Thoracic aorta (tissue), 2 donors: ENCODE measurements at regions not wholly inside any gene's neighbourhood (a gene's known extent, or its start where the extent isn't known, plus 50 kb on each side); places are given as distances from the start of the nearest gene placed in this dataset.

Experiments used
- ATAC-seq: fragments of 150-250 bp; one replicate; pipeline ENCODE4 v1.8.0; 2017; ENCODE audit warnings: low read depth; ENCODE audit not compliant: insufficient number of reproducible peaks, low FRiP score
- DNase-seq: peaks from one replicate; pipeline ENCODE4 v3.0.0-alpha.2; 2020; ENCODE audit warnings: low spot score
- H3K27ac ChIP-seq, 2 donors: fragments of 200-600 bp; sonication (generic); 1 replicate in 1 of 2; 2 replicates in 1 of 2; pipeline ENCODE4 v1.5.1; 2016; ENCODE audit warnings: mild to moderate bottlenecking in 2 of 2, moderate library complexity in 2 of 2
- H3K27me3 ChIP-seq: fragments of 200-600 bp; sonication (generic); replicated peaks from 2 replicates; pipeline ENCODE4 v1.6.0; 2016; ENCODE audit warnings: mild to moderate bottlenecking; ENCODE audit not compliant: insufficient read depth
- H3K36me3 ChIP-seq: fragments of 200-600 bp; sonication (generic); one replicate; pipeline ENCODE4 v1.5.1; 2016
- H3K4me1 ChIP-seq, 2 donors: fragments of 200-600 bp; sonication (generic); 1 replicate in 1 of 2; 2 replicates in 1 of 2; pipeline versions ENCODE4 v1.5.1 to v1.6.0; 2016; ENCODE audit warnings: low read depth in 2 of 2, mild to moderate bottlenecking in 1 of 2; ENCODE audit not compliant: control insufficient read depth in 1 of 2
- H3K4me3 ChIP-seq: fragments of 200-600 bp; sonication (generic); 2 replicates; pipeline ENCODE4 v1.5.1; 2016; ENCODE audit warnings: mild to moderate bottlenecking
- H3K9me3 ChIP-seq: fragments of 200-600 bp; sonication (generic); 2 replicates; pipeline ENCODE4 v1.5.1; 2016
- CTCF ChIP-seq: fragments of 200-600 bp; sonication (generic); IDR thresholded peaks from one replicate; pipeline ENCODE4 v1.5.1; 2019; ENCODE audit warnings: antibody characterized with exemption

- DNase-seq (no peak), ATAC-seq (no peak)
- no peak for TF ChIP-seq CTCF
- Histone ChIP-seq H3K4me3 (no peak overlapping the region), H3K27ac (no peak overlapping the region), H3K36me3 (no peaks in the 10 kb centered on the region), H3K27me3 (no peaks in the 10 kb centered on the region), H3K9me3 (no peaks in the 10 kb centered on the region), H3K4me1 (peaks cover 0 to 13% of the 10 kb centered on the region in 2 donors)
Measured at GRCh38 chr15:100707229-100707628, 104.8 kb downstream of the ASB7 start.

GRCh38 chr15:100708916-100709315 is 106.5 kb downstream of the ASB7 start:
- no peak overlapping the region for H3K27ac ChIP-seq
- no peaks in the 10 kb centered on the region for H3K9me3 ChIP-seq
- H3K4me3 ChIP-seq, result no peak overlapping the region
- H3K27me3 ChIP-seq, result no peaks in the 10 kb centered on the region
- TF ChIP-seq CTCF, result no peak
- ATAC-seq (no peak), DNase-seq (no peak)
- H3K36me3 ChIP-seq, result no peaks in the 10 kb centered on the region
- H3K4me1 ChIP-seq, result peaks cover 0 to 15% of the 10 kb centered on the region in 2 donors

GRCh38 chr15:100710222-100710621 is 107.8 kb downstream of the ASB7 start:
- no peak overlapping the region for H3K4me3 ChIP-seq
- no peaks in the 10 kb centered on the region for H3K27me3 ChIP-seq
- DNase-seq (no peak), ATAC-seq (peak; percentile 89)
- H3K4me1 ChIP-seq, result peaks cover 0 to 15% of the 10 kb centered on the region in 2 donors
- no peak overlapping the region for H3K27ac ChIP-seq
- H3K36me3 ChIP-seq, result no peaks in the 10 kb centered on the region
- TF ChIP-seq CTCF, result no peak
- no peaks in the 10 kb centered on the region for H3K9me3 ChIP-seq

- no peak overlapping the region for H3K27ac ChIP-seq
- no peak for DNase-seq
Measured at GRCh38 chr15:100710744-100711515, 108.5 kb downstream of the ASB7 start.

GRCh38 chr15:100711516-100712021 is 109.2 kb downstream of the ASB7 start:
- H3K4me3 ChIP-seq, result no peak overlapping the region
- no peak for TF ChIP-seq CTCF
- ATAC-seq (no peak), DNase-seq (no peak)
- H3K27ac ChIP-seq, result no peak overlapping the region
- peaks cover 0 to 15% of the 10 kb centered on the region in 2 donors for H3K4me1 ChIP-seq
- no peaks in the 10 kb centered on the region for H3K9me3 ChIP-seq
- no peaks in the 10 kb centered on the region for H3K27me3 ChIP-seq
- no peaks in the 10 kb centered on the region for H3K36me3 ChIP-seq

More at GRCh38 chr15:100710744-100711515, 108.5 kb downstream of the ASB7 start:
- no peak for ATAC-seq
- Histone ChIP-seq H3K4me3 (no peak overlapping the region), H3K36me3 (no peaks in the 10 kb centered on the region), H3K9me3 (no peaks in the 10 kb centered on the region), H3K27me3 (no peaks in the 10 kb centered on the region), H3K4me1 (peaks cover 0 to 15% of the 10 kb centered on the region in 2 donors)
- TF ChIP-seq CTCF, result no peak
